ENCODE measurements at regions not wholly inside any gene's neighbourhood (a gene's known extent, or its start where the extent isn't known, plus 50 kb on each side); places are given as distances from the start of the nearest gene placed in this dataset.

DNA sequence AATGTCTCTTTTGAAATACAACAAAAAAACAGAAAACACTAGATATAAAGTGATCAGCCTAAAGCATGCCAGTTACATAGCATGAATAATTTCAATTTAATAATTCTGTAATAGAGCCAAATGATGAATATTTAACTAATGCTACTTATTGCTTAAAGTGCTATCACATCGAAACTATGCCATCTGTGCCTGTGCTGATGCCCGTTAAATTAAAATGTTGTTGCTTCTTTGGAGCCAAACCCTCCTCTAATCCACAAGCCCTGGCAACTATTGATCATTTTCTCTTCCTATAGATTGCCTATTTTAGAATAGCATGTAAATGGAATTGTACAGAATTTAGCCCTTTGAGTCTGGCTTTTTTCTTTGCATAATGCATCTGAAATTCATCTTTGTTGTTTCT is 356.2 kb downstream of the CHSY3 start:
- Histone ChIP-seq H3K36me3 (ENCODE audit: control insufficient read depth in 1 of 2, insufficient read depth in 2 of 2, low read length in 2 of 2) (no peaks in the 10 kb centered on the region), H3K27me3 (ENCODE audit: insufficient read depth, low read length) (no peaks in the 10 kb centered on the region), H4K20me1 (ENCODE audit: insufficient read depth) (no peaks in the 10 kb centered on the region), H3K9me2 (ENCODE audit: insufficient read depth) (no peaks in the 10 kb centered on the region), H3K27ac (ENCODE audit: low read depth, low read length) (no peak overlapping the region), H3K4me3 (replicated peaks in 1 of 2; ENCODE audit: low read depth in 1 of 2, low read length in 2 of 2) (no peak overlapping the region), H2AFZ (ENCODE audit: low read depth, low read length, poor library complexity, severe bottlenecking) (no peak overlapping the region), H3K4me2 (ENCODE audit: low read length) (no peak overlapping the region), H3K4me1 (ENCODE audit: control insufficient read depth in 1 of 2, insufficient read depth in 2 of 2, low read length in 2 of 2) (no peaks in the 10 kb centered on the region), H3K9ac (ENCODE audit: low read length) (no peak overlapping the region), H3K79me2 (ENCODE audit: insufficient read depth, low read length) (no peaks in the 10 kb centered on the region), H3K9me3 (ENCODE audit: control insufficient read depth in 1 of 2, insufficient read depth in 1 of 2, low read depth in 1 of 2, low read length in 2 of 2) (no peaks in the 10 kb centered on the region; a peak in 1 of 4 replicates)
- intact Hi-C loops (cut with micrococcal nuclease) = no loop called here
- ATAC-seq (no peak), DNase-seq (ENCODE audit: low read depth, low spot score) (no peak)
- CTCF ChIA-PET = no interaction called here
- RAD21 ChIA-PET (ENCODE audit: low non-redundant PET in 1 of 2, low total read pairs in 2 of 2, uncharacterized antibody in 2 of 2, unreplicated experiment in 2 of 2) = no interaction called here
- TF ChIP-seq, protein P1, sequence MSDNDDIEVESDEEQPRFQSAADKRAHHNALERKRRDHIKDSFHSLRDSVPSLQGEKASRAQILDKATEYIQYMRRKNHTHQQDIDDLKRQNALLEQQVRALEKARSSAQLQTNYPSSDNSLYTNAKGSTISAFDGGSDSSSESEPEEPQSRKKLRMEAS (IDR thresholded peaks at IDR 0.05) = no peak
- TF ChIP-seq SP1 (IDR thresholded peaks at IDR 0.05; ENCODE audit: low read depth) (no peak), YY1 (IDR thresholded peaks at IDR 0.05; ENCODE audit: extremely low read depth, insufficient replicate concordance, low read depth, low read length) (no peak), SIN3A (IDR thresholded peaks at IDR 0.05; ENCODE audit: low read depth) (no peak), RAD21 (IDR thresholded peaks at IDR 0.05; ENCODE audit: low read depth) (no peak)
- TF ChIP-seq, protein P2, sequence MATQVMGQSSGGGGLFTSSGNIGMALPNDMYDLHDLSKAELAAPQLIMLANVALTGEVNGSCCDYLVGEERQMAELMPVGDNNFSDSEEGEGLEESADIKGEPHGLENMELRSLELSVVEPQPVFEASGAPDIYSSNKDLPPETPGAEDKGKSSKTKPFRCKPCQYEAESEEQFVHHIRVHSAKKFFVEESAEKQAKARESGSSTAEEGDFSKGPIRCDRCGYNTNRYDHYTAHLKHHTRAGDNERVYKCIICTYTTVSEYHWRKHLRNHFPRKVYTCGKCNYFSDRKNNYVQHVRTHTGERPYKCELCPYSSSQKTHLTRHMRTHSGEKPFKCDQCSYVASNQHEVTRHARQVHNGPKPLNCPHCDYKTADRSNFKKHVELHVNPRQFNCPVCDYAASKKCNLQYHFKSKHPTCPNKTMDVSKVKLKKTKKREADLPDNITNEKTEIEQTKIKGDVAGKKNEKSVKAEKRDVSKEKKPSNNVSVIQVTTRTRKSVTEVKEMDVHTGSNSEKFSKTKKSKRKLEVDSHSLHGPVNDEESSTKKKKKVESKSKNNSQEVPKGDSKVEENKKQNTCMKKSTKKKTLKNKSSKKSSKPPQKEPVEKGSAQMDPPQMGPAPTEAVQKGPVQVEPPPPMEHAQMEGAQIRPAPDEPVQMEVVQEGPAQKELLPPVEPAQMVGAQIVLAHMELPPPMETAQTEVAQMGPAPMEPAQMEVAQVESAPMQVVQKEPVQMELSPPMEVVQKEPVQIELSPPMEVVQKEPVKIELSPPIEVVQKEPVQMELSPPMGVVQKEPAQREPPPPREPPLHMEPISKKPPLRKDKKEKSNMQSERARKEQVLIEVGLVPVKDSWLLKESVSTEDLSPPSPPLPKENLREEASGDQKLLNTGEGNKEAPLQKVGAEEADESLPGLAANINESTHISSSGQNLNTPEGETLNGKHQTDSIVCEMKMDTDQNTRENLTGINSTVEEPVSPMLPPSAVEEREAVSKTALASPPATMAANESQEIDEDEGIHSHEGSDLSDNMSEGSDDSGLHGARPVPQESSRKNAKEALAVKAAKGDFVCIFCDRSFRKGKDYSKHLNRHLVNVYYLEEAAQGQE (IDR thresholded peaks at IDR 0.05; ENCODE audit: low read depth) = no peak
- POLR2A ChIA-PET = no interaction called here
- no TSS peak for BruUV-seq (replicated peaks)

DNA sequence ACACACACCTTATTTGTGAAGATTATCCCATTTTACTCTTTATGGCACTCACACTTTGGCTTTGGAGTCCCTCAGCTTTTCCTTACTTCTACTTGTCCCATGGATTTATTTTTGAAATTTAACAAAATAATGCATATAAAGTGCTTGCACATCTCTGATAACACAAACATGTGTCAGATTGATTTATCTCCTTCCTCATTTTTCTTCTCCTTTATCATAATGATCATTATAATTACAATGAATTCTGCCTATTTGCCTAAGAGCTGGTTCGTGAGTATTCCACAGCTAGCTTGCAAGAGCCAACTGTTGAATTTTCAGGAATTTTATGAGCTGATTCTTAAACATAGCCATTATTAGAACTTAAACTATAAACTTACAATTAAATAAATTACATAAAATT is 347.7 kb downstream of the CHSY3 start:
- Histone ChIP-seq H3K4me2 (ENCODE audit: low read length) (no peak overlapping the region), H3K4me1 (ENCODE audit: control insufficient read depth in 1 of 2, insufficient read depth in 2 of 2, low read length in 2 of 2) (no peaks in the 10 kb centered on the region), H3K4me3 (replicated peaks in 1 of 2; ENCODE audit: low read depth in 1 of 2, low read length in 2 of 2) (no peak overlapping the region), H3K9me2 (ENCODE audit: insufficient read depth) (no peaks in the 10 kb centered on the region), H3K27ac (ENCODE audit: low read depth, low read length) (no peak overlapping the region), H3K9me3 (ENCODE audit: control insufficient read depth in 1 of 2, insufficient read depth in 1 of 2, low read depth in 1 of 2, low read length in 2 of 2) (no peaks in the 10 kb centered on the region; a peak in 1 of 4 replicates), H3K79me2 (ENCODE audit: insufficient read depth, low read length) (no peaks in the 10 kb centered on the region), H3K9ac (ENCODE audit: low read length) (no peak overlapping the region), H2AFZ (ENCODE audit: low read depth, low read length, poor library complexity, severe bottlenecking) (no peak overlapping the region), H3K27me3 (ENCODE audit: insufficient read depth, low read length) (no peaks in the 10 kb centered on the region), H3K36me3 (ENCODE audit: control insufficient read depth in 1 of 2, insufficient read depth in 2 of 2, low read length in 2 of 2) (no peaks in the 10 kb centered on the region), H4K20me1 (ENCODE audit: insufficient read depth) (no peaks in the 10 kb centered on the region)
- ChIA-PET POLR2A (no interaction called here), CTCF (no interaction called here), RAD21 (ENCODE audit: low non-redundant PET in 1 of 2, low total read pairs in 2 of 2, uncharacterized antibody in 2 of 2, unreplicated experiment in 2 of 2) (no interaction called here)
- no peak for ATAC-seq
- BruUV-seq (replicated peaks) = no TSS peak
- DNase-seq (ENCODE audit: low read depth, low spot score) = no peak
- intact Hi-C loops (cut with micrococcal nuclease) = no loop called here
- TF ChIP-seq TCF7L2 (IDR thresholded peaks at IDR 0.05; ENCODE audit: borderline replicate concordance, extremely low read depth, insufficient read depth, insufficient read length) (no peak), JUND (IDR thresholded peaks at IDR 0.05) (no peak), CBX3 (IDR thresholded peaks at IDR 0.05; ENCODE audit: low read depth) (no peak), SP1 (IDR thresholded peaks at IDR 0.05; ENCODE audit: low read depth) (no peak), EGR1 (IDR thresholded peaks at IDR 0.05; ENCODE audit: low read depth) (no peak), EZH2phosphoT487 (IDR thresholded peaks at IDR 0.05; ENCODE audit: borderline replicate concordance) (no peak), SIN3A (IDR thresholded peaks at IDR 0.05; ENCODE audit: low read depth) (no peak), ZNF274 (IDR thresholded peaks at IDR 0.05; ENCODE audit: low read depth, low read length) (no peak)
- TF ChIP-seq, protein P3, sequence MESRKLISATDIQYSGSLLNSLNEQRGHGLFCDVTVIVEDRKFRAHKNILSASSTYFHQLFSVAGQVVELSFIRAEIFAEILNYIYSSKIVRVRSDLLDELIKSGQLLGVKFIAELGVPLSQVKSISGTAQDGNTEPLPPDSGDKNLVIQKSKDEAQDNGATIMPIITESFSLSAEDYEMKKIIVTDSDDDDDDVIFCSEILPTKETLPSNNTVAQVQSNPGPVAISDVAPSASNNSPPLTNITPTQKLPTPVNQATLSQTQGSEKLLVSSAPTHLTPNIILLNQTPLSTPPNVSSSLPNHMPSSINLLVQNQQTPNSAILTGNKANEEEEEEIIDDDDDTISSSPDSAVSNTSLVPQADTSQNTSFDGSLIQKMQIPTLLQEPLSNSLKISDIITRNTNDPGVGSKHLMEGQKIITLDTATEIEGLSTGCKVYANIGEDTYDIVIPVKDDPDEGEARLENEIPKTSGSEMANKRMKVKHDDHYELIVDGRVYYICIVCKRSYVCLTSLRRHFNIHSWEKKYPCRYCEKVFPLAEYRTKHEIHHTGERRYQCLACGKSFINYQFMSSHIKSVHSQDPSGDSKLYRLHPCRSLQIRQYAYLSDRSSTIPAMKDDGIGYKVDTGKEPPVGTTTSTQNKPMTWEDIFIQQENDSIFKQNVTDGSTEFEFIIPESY (IDR thresholded peaks at IDR 0.05; ENCODE audit: extremely low read depth, insufficient replicate concordance, low read length) = no peak
- TF ChIP-seq, protein P4, sequence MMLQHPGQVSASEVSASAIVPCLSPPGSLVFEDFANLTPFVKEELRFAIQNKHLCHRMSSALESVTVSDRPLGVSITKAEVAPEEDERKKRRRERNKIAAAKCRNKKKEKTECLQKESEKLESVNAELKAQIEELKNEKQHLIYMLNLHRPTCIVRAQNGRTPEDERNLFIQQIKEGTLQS (IDR thresholded peaks at IDR 0.05) = no peak

Measured in HCT116 (cell line).